Activated T-helper 9 cell treated with anti-CD3 and anti-CD28 coated beads, Interleukin-2, amount 50 U/mL, for 16 hours (primary cell): ENCODE measurements at regions not wholly inside any gene's neighbourhood (a gene's known extent, or its start where the extent isn't known, plus 50 kb on each side); places are given as distances from the start of the nearest gene placed in this dataset.
"Not testable (repeated sequence)": the region's sequence is repeated elsewhere in the genome, so short reads cannot be mapped to it uniquely, and the experiment has no call there.

ENCODE experiments used
- DNase-seq: peaks from one replicate; pipeline ENCODE4 v3.0.0-alpha.2; 2020; ENCODE audit warnings: low read depth

DNA sequence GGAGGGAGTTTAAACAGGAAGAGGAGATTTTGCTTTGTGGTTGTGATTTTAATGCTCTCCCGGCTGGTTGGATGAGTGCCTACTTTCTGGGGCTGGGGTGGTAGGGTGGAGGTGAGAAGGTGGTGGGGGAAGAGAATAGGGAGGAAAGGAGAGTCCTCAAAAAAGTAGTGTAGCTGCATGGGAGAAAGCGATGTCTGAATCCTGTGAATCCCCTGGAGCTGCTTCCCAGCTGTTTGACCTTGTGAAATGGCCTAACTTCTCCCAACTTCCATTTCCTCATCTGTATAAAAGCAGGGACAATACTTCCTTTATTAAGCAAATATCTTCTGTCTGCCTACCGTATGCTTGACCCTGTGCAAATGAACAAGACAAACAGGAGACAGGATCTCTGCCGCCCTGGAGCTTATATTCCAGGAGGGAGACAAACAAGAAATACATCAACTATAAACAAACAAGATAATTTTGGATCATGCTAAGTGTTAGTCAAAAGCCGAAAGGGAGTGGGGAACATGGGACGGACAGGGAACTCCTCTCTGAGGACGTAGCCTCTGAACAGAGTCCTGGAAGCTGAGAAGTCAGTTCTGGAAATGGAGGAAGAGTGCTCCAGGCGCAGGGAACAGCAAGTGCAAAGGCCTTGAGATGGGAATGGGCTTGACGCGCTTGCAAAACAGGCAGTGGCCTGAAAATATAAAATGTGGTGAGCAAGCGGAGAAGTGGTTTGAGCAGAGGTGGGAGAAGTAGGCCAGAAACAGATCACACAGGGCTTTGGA lies 103.5 kb downstream of the SPRY4 start:
- DNase-seq: no peak

DNA sequence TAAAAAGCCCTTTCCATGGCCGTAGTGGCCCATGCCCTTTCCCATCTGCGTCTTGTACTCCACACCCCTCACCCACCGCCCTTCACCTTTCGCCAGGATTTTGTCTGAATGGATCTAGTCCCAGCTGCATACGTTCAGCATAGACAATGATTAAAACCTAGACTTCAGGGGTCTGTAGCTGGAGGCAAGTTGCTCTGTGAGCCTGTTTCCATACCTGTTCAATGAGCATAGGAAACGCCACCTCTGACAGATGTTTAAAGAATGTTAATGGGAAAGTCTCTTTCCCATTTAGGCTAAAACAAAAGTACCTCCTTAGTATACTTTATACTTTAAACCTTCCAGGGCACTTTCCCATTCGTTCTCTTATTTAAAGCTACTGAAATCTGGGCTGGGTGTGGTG lies 105.7 kb downstream of the SPRY4 start:
- DNase-seq: no peak

- DNase-seq: no peak
Observed at GRCh38 chr5:142216931-142217330, 107.9 kb downstream of the SPRY4 start.

DNA sequence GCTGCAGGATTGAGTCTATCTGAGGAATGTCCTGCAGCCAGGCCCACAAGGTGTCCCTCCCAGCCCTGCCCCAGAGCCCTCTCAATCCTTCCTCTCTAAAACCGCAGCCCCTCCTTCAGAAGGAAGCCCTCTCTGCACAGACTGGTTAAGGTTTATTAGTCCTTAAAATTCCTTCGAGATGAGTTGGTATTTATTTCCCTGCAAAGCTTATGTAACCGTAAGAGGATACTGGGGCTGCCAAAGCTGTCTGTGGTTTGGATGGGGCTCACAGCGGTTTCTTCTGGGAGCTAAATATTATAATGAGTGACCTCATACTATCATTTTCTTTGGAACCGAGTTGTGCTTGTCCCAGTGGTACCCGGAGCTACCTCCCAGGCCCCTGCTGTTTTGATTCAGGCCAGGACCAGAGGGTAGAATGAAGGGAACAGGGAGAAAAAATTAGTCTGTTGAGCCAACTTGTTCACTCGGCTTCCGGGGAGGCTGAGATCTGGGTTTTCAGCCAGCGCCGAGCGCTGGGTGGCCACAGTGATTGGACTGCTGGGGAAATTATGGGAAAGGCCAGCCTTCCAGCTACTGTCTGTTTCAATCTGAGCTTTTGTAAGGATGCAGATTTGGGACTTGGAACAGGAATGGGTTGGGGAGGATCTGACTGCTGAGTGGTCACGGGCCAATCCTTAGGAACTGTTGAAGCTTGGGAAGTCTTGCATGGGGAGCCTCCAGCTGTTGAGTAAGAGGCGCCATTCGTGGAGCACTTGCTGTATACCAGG lies 107.5 kb downstream of the NDFIP1 start:
- DNase-seq: no peak

GRCh38 chr5:142213077-142213476 lies 104.5 kb downstream of the NDFIP1 start:
- DNase-seq: no peak

DNA sequence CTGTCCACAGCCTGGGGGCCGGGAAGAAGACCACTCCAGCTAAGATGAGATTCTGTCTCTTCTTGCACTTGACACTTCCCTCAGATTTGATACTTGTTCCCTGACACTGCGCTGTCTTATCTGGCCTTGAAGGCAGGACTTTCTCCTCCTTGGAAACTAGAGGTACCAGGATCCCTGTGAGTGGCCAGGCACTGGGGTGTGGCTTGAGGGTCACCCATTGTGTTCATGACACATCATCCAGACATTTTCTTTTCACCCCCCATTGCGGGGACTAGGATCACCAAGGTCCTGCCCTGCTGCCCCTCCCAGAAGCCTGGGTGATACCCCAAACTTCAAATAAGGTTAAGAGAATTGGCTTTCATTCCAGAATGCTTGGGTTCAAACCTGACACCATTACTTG lies 103.3 kb downstream of the NDFIP1 start:
- no peak for DNase-seq

DNA sequence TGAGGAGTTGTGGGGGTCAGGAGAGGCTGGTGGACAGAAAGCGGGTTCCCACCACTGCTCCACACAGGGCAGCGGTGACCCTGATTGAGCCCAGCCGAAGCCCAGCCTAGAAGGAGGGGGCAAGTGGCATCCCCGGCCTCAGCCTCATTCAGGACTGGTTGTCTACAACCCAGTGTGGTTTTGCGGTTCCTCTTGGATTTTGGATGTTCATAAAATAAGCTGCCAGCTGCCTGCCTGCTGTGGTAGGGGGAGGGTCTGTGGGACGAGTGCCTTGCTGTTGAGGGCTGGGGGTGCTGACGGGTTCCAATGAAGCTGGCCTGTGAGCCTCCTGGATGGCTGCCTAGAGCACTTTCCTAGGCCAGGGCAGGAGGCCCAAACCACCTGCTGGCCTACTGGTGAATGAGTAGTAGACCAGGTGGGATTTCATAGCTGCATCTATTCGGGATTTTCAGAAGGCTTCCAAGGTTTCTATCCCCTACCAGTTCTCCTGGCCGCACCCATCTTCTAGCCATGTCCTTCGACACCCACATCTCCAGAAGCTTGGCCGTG lies 102.4 kb downstream of the NDFIP1 start:
- DNase-seq: no peak

GRCh38 chr5:142210011-142210410 lies 101.4 kb downstream of the NDFIP1 start:
- no peak for DNase-seq

- no peak for DNase-seq
Observed at GRCh38 chr5:142208777-142209312, 100.3 kb downstream of the NDFIP1 start.

DNA sequence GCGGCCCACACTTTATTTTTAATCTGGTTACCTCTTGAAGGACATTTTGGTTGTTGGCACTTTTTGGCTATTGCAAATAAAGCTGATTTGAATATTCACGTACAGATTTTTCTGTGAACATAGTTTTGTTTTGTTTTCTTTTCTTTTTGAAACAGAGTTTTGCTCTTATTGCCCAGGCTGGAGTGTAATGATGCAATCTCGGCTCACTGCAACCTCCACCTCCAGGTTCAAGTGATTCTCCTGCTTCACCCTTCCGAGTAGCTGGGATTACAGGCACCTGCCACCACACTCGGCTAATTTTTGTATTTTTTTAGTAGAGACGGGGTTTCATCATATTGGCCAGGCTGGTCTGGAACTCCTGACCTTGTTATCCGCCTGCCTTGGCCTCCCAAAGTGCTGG lies 99.7 kb downstream of the NDFIP1 start:
- DNase-seq: not testable (repeated sequence)

DNA sequence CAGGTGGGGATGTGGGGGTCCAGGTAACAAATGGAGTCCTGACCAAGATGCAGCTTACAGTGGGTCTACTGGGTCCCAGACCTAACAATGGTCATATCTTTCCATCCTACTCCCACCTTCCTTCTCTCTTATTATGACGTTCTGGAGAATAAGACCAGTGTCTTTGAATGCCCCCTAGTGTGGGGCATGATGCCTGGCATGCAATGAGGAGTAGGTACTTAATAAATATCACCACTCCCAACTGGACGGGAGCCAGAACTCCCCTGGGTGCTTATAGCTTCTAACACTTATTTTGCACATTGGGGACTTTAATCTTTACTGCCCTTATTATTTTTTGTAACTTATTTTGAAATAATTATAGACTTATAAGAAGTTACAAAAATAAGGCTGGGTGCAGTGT lies 98.2 kb downstream of the NDFIP1 start:
- no peak for DNase-seq

- DNase-seq: no peak
Observed at GRCh38 chr5:142204219-142204618, 95.6 kb downstream of the NDFIP1 start.
